DOHH2 (cell line): ENCODE measurements at regions not wholly inside any gene's neighbourhood (a gene's known extent, or its start where the extent isn't known, plus 50 kb on each side); places are given as distances from the start of the nearest gene placed in this dataset.

Source experiments
- H3F3A ChIP-seq: fragments of 200-600 bp; sonication (generic), shearing (Covaris generic); 2 replicates; pipeline ENCODE4 v1.6.0; 2016; ENCODE audit warnings: antibody characterized with exemption, mild to moderate bottlenecking; ENCODE audit not compliant: control insufficient read depth, insufficient read depth
- H3K27ac ChIP-seq: fragments of 200-600 bp; sonication (generic); 2 replicates; pipeline ENCODE4 v1.5.1; 2014; ENCODE audit warnings: low read depth, mild to moderate bottlenecking, low read length, moderate library complexity
- H3K27me3 ChIP-seq: fragments of 200-600 bp; sonication (generic); 2 replicates; pipeline ENCODE4 v1.6.1; 2014; ENCODE audit warnings: mild to moderate bottlenecking, low read length, mixed read lengths; ENCODE audit not compliant: control insufficient read depth
- H3K36me3 ChIP-seq: fragments of 200-600 bp; sonication (generic); 2 replicates; pipeline ENCODE4 v1.6.1; 2014; ENCODE audit warnings: mild to moderate bottlenecking, low read length, moderate library complexity, mixed read lengths; ENCODE audit not compliant: control insufficient read depth
- H3K4me1 ChIP-seq: fragments of 200-600 bp; sonication (generic); 2 replicates; pipeline ENCODE4 v1.6.1; 2014; ENCODE audit warnings: mild to moderate bottlenecking, low read length, mixed read lengths; ENCODE audit not compliant: control insufficient read depth
- H3K4me2 ChIP-seq: fragments of 200-600 bp; sonication (generic); 2 replicates; pipeline ENCODE4 v1.6.0; 2014; ENCODE audit warnings: mild to moderate bottlenecking, low read length, moderate library complexity
- H3K4me3 ChIP-seq: fragments of 200-600 bp; sonication (generic); 2 replicates; pipeline ENCODE4 v1.5.1; 2014; ENCODE audit warnings: mild to moderate bottlenecking, low read length, mixed read lengths
- H3K79me2 ChIP-seq: fragments of 200-600 bp; sonication (generic); 2 replicates; pipeline ENCODE4 v1.6.1; 2014; ENCODE audit warnings: mild to moderate bottlenecking, low read length, mixed read lengths; ENCODE audit not compliant: control insufficient read depth
- H3K9me2 ChIP-seq: fragments of 200-600 bp; sonication (generic); replicated peaks from 2 replicates; pipeline ENCODE4 v1.6.1; 2014; ENCODE audit warnings: mild to moderate bottlenecking, low read length, mixed read lengths; ENCODE audit not compliant: control insufficient read depth
- H3K9me3 ChIP-seq: fragments of 200-600 bp; sonication (generic); 2 replicates; pipeline ENCODE4 v1.6.1; 2014; ENCODE audit warnings: antibody characterized with exemption, low read length, mixed read lengths; ENCODE audit not compliant: control insufficient read depth, insufficient read depth
- H4K20me1 ChIP-seq: fragments of 200-600 bp; sonication (generic); 2 replicates; pipeline ENCODE4 v1.6.0; 2014; ENCODE audit warnings: low read depth, mild to moderate bottlenecking, antibody characterized with exemption, low read length, moderate library complexity; ENCODE audit not compliant: control insufficient read depth, insufficient read depth
- EZH2phosphoT487 ChIP-seq: fragments of 200-600 bp; sonication (generic); IDR thresholded peaks from 2 replicates; pipeline ENCODE4 v1.6.1; 2017; ENCODE audit warnings: borderline replicate concordance, mild to moderate bottlenecking, antibody characterized with exemption, low read length, moderate library complexity, mixed read lengths
- TF ChIP-seq, protein P1 (sequence below): fragments of 200-600 bp; sonication (generic); IDR thresholded peaks from one replicate; pipeline ENCODE4 v1.5.1; 2014; ENCODE audit warnings: antibody characterized with exemption, mild to moderate bottlenecking, low read depth, low read length; ENCODE audit not compliant: poor library complexity, severe bottlenecking

GRCh38 chr11:38305682-38306081, 1707.6 kb upstream of the RAG2 start:
- Histone ChIP-seq H3K27me3 (no peaks in the 10 kb centered on the region), H3F3A (no peaks in the 10 kb centered on the region), H4K20me1 (no peaks in the 10 kb centered on the region), H3K27ac (no peak overlapping the region), H3K4me1 (no peaks in the 10 kb centered on the region), H3K4me3 (no peak overlapping the region), H3K9me2 (no peaks in the 10 kb centered on the region), H3K79me2 (no peaks in the 10 kb centered on the region), H3K9me3 (no peaks in the 10 kb centered on the region; the same call in 1 of the 2 replicates), H3K4me2 (no peak overlapping the region), H3K36me3 (no peaks in the 10 kb centered on the region)
- TF ChIP-seq, protein P1, sequence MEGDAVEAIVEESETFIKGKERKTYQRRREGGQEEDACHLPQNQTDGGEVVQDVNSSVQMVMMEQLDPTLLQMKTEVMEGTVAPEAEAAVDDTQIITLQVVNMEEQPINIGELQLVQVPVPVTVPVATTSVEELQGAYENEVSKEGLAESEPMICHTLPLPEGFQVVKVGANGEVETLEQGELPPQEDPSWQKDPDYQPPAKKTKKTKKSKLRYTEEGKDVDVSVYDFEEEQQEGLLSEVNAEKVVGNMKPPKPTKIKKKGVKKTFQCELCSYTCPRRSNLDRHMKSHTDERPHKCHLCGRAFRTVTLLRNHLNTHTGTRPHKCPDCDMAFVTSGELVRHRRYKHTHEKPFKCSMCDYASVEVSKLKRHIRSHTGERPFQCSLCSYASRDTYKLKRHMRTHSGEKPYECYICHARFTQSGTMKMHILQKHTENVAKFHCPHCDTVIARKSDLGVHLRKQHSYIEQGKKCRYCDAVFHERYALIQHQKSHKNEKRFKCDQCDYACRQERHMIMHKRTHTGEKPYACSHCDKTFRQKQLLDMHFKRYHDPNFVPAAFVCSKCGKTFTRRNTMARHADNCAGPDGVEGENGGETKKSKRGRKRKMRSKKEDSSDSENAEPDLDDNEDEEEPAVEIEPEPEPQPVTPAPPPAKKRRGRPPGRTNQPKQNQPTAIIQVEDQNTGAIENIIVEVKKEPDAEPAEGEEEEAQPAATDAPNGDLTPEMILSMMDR: no peak
- TF ChIP-seq EZH2phosphoT487: no peak

GRCh38 chr11:38304926-38305325, 1706.9 kb upstream of the RAG2 start:
- Histone ChIP-seq H3K27ac (no peak overlapping the region), H3K27me3 (no peaks in the 10 kb centered on the region), H3K4me1 (no peaks in the 10 kb centered on the region), H3F3A (no peaks in the 10 kb centered on the region), H3K79me2 (no peaks in the 10 kb centered on the region), H3K9me3 (no peaks in the 10 kb centered on the region; the same call in 1 of the 2 replicates), H3K4me2 (no peak overlapping the region), H3K4me3 (no peak overlapping the region), H4K20me1 (no peaks in the 10 kb centered on the region), H3K36me3 (no peaks in the 10 kb centered on the region), H3K9me2 (no peaks in the 10 kb centered on the region)
- TF ChIP-seq, protein P1: no peak
- TF ChIP-seq EZH2phosphoT487: no peak

DNA sequence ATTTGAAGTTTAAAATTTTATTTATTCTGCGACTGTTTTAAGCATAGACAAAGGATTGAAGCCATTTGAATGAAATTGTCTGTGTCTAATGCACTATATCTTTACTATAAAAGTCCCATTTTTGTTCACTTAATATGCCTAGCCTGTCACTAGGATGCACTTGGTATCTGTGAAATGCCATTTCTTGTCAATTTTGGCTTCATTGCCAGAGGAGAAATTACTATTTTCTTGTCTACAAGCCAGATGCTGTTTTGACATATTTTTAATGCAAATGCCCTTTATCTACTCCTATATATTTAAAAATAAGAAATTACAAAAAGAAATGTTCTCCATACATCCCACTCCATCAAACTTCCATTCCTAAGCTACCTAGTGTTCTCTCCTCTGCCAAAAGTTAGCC, 1704.5 kb upstream of the RAG2 start:
- H3K9me3 ChIP-seq: no peaks in the 10 kb centered on the region; the same call in 1 of the 2 replicates
- no peaks in the 10 kb centered on the region for H3K27me3 ChIP-seq
- TF ChIP-seq, protein P1: no peak
- no peak for TF ChIP-seq EZH2phosphoT487
- no peak overlapping the region for H3K4me2 ChIP-seq
- no peak overlapping the region for H3K27ac ChIP-seq
- no peaks in the 10 kb centered on the region for H3F3A ChIP-seq
- no peaks in the 10 kb centered on the region for H3K36me3 ChIP-seq
- H4K20me1 ChIP-seq: no peaks in the 10 kb centered on the region
- no peaks in the 10 kb centered on the region for H3K79me2 ChIP-seq
- H3K4me1 ChIP-seq: no peaks in the 10 kb centered on the region
- H3K4me3 ChIP-seq: no peak overlapping the region
- H3K9me2 ChIP-seq: no peaks in the 10 kb centered on the region
